ENCODE measurements at regions not wholly inside any gene's neighbourhood (a gene's known extent, or its start where the extent isn't known, plus 50 kb on each side); places are given as distances from the start of the nearest gene placed in this dataset.

DNA sequence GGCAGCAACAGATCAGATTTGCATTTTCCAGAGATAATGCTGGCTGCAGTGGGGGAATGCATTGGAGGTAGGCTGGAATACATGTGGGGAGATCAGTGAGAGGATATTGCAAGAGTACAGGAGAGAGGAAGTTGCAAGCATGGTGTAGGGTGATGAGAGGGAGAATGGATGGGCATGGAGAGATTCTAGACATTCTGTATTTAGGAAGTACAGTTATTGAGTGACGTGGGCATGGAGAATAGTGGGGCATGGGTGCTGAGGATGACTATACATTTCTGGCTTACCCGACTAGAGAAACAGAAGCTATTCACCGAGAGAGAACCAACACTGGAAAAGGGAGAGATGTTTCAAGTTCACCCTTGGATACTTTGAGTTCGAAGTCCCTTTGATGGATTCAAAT, 116.9 kb upstream of the SVIL start:
- intact Hi-C loops (cut with DNase I) = no loop called here
- DNase-seq (ENCODE audit: missing footprints) = no peak
- ATAC-seq = no peak

DNA sequence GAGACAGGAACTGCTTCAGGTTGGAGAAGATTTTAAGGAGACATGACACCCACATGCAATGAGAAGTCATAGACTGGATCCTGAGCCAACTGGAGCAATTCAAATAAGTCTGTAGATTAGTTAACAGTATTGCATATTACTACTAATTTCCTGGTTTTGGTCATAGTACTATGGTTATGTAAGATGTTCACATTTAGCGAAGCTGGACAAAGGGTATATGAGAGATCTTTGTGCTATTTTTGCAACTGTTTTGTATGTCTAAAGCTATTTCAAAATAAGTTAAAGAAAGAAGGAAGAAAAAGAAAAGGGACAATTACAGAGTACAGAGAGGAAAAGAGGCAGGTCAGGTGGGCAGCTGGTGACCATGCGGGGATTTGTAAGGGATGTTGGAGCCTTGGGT, 116.5 kb upstream of the SVIL start:
- intact Hi-C loops (cut with DNase I) = no loop called here
- DNase-seq (ENCODE audit: missing footprints) = no peak
- ATAC-seq = no peak

DNA sequence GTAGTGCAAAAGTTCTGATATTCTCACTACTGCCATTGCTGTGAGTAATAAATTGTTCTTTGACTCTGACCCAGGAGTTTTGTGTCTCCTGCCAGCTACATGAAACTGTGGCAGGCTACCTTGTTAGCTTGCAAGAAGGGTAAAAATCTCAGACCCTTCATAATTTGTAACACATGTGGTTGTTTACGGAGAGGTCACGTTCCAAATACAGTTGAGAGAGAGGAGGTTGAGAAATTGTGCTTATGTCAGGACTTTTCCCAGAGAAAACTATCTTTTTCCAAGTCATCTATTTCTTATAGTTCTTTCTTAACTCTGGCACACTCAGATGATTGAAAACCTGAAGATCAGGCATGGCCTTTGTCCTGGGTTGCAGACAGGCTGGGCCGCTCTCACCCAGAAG, 114.4 kb upstream of the SVIL start:
- ATAC-seq (no peak), DNase-seq (ENCODE audit: missing footprints) (no peak)
- intact Hi-C loops (cut with DNase I) = no loop called here

DNA sequence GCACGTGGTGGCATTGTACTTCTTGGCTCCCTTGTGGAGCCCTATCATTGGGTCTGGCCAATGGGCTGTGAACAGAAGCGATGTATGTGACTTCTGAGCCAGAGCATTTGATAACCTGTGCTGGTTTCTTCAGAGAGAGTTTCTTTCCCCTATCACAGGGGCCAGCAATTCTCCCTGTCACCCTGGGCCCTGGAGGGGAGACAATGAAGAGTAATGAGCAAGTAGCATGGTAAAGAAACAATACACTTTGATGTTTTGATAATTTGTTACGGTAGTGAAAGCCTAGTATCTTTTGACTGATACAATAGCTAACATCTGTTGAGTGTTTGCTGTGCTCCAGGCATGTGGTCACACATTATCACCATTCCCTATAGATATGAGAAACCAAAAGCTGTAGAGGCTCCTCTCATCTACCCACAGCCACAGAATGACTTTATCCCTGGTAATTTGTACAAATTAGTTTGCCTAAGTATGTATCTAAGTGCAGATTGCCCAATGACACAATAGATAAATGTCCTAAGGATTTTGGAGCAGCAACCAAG, 113.4 kb upstream of the SVIL start:
- DNase-seq (ENCODE audit: missing footprints) = no peak
- no peak for ATAC-seq
- intact Hi-C loops (cut with DNase I) = no loop called here

DNA sequence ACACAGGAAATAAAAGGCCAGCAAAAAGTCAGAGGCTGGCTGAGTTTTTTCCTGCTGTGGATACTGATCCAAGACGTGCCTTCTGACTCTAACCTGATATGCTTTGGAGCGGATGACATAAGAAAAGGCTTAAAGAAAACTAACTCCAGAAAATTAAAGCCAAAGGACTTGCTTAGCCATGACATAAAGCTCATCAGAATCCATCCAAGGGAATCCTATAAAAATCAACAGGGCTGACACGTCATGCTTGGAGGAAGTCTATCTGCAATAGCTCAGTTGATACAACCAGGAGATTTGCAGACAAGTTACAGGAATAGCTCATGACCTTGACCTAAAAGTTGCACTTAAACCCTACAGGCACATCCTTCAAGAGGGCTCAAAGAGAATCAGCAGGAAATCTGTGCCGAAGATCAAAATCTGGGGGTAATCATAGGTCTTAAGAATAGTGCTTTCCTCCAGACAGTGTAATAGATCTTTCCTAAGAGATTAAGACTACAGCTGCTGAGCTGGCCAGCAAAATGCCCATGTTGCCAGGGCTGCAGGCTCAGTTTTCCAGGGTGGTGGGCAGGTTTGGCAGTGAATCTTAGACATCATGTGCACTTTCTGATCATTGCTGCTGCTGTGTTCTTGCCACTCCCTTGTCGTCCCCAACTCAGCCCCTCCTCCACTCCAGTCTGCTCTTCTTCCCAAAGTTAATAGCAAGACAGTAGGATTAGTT, 111.5 kb upstream of the SVIL start:
- no peak for ATAC-seq
- DNase-seq (ENCODE audit: missing footprints) = no peak
- intact Hi-C loops (cut with DNase I) = no loop called here

DNA sequence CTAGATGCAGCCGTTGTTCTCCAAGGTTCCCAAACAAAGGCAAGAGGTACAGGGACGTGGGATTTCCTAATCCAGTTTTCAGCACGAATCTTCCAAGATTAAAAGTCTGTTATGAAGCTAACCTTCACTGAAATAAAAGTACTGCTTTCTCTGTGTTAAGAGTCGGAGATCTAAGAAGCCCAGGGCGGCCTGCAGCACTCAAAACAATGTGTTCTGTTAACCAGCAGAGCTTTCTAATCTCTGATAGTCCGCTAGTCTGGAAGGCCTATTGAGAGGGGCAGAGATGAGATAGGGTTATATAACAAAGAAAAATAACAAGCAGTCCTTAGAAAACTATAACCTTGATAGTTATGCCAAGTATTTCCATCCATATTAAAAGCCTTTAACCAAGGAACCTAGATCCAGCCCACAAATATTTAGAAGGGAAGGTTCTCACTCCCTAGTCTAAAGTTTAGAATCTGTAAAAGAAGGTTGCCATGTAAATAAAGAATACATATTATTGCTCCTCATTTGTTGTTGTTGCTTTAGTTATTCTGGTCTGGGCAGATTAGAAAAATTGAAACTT, 106.3 kb upstream of the SVIL start:
- no peak for ATAC-seq
- DNase-seq (ENCODE audit: missing footprints) = no peak
- intact Hi-C loops (cut with DNase I) = no loop called here

DNA sequence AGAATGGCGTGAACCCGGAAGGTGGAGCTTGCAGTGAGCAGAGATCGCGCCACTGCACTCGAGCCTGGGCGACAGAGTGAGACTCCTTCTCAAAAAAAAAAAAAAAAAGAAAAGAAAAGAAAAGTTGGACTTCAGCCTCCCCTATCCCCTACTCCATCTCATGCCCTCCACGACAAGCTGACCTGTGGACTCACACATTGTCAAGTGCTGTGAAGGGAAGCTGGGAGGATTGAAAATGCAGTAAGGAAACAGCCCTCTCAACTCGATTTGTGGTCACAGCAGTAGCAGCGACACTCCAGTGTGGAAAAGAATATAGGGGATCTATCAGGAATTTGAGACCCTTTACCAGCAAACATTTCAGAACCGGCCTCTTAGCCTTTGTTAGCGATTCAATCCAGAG, 103.6 kb upstream of the SVIL start:
- no peak for DNase-seq (ENCODE audit: missing footprints)
- no peak for ATAC-seq
- intact Hi-C loops (cut with DNase I) = loop anchor here (5.0 to 10.0 kb wide), 4 partner anchors 106 to 206 kb away; partner anchors contain the start of gene SVIL

DNA sequence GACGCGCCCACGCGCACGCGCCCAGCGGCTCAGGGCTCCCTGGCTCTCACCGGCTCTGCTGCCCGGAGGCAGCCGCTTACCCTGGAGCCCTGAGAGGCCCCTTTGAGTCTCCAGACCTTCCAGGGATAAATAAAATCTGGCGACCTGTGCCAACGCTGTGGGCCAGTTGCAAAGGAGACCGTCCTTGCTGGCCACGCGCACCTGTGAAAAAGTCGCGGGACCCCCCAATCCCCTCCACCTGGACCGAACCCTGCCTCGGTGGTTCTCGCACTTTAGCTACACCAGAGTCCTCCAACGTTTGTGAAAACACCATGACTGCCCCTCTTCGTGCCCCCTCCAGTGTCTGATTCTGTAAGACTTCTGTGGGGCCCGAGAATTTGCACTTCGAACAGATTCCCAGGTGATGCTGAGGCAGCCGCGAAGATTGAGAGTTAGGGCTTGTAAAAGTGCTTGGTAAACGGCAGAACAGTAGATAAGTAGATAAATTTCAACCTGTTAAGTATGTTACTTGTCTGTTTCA, 102.4 kb upstream of the SVIL start:
- DNase-seq (ENCODE audit: missing footprints) (no peak), ATAC-seq (no peak)
- intact Hi-C loops (cut with DNase I) = loop anchor here (2.0 to 10.0 kb wide), 6 partner anchors 105 to 208 kb away; partner anchors contain the start of gene SVIL

DNA sequence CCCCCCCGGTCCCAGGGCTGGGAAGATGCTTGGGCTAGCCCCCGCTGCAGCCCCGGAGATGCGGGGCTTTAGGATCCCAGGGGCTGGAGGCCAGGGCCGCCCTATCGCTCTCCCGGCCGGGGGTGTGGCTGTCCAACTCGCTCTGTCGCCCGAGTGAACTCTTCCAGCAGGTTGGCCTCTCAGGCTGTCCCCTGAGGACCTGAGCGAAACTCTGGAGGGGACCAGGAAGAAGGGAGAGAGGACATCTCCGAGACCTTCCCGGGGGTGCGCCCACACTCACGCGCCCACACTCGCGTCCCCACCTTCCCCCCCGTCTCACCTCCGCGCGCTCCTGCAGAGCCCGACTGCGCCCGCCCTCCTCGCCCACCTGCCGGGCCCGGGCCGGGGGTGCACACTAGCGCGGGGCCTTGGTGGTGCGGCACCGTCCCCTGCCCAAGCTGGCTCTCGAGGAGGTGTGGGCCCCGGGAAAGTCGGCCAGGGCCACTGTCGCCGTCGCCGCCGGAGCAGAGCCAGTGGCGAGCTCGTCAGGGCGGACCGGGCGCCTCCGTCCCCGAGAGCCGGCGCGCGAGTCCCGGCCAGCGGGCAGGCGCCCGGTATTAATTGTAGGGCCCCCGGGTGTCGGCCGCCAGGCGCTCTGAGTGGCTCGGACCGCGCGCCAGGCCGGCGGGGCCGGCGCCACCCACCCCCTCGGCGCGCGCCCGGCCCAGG, 101.7 kb upstream of the SVIL start:
- DNase-seq (ENCODE audit: missing footprints) (peak; percentile 88), ATAC-seq (peak; percentile 83)
- intact Hi-C loops (cut with DNase I) = loop anchor here (2.0 to 10.0 kb wide), 6 partner anchors 104 to 208 kb away; partner anchors contain the start of gene SVIL

DNA sequence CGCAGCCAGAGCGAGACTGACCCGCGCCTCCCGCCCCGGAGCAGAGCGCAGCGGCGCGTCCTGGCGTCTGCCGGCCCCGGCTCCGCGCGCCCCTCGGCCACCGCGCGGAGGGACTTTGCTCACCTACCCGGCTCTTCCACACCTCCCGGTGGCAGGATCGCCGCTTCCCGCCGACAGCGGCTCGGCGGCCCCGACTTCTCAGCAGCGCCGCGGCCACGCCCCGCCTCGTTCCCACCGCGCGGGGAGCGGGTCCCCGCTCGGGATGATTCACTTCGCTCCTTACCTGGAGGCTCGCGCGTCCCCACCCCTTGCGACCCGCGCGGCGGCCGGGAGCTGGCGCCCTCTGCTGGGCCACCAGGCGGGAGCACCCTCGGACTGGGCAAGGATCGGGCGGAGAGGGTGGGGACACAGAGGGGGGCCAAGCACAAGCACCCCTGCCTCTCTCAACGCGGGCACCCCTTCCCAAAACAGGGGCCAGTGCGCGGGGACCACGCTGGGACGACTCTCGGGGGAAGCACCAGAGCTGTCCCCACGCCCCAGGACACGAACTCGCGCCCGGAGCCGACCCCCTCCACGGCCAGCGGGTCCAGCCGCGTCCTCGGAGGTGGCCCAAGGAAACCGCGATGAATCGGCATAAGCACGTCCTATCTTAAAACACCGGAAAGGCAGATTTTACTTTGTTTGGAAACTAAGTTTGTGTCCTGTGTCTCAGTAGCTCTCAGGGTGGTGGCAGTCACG, 101.0 kb upstream of the SVIL start:
- intact Hi-C loops (cut with DNase I) = loop anchor here (2.0 to 10.0 kb wide), 6 partner anchors 103 to 209 kb away; partner anchors contain the start of gene SVIL

DNA sequence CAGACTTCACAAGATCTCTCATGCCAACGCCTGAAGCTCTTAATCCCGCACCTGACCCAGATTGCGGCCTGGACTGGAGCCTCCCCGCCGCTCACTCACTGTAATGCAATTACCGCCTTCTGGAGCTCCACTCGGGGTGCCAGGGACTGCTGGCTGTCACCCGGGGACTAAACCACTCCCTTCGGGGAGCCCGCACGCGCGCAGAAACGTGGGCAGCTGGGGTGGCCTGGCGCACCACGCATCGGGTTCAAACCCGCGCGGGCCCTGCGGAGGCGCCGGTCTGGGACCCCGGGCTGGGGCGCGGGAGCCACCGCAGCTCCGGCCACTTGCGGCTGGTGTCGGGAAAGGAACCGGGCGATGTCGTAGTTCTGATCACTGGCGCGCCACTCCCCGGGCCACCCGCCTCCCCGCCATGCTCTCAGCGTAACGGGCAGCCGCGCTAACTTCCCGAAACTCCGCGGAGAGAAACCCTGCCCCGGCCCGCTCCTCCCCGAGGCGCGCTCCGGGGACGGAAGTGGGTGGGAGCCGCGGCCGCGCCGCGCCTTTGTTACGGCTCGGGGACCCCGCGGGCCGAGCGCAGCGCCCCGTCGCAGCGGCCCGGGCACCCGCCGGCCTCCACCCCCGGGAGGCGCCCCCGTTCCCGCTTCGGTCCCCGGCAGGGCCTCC, 100.3 kb upstream of the SVIL start:
- DNase-seq (ENCODE audit: missing footprints) (peak; percentile 91), ATAC-seq (peak; percentile 55)
- intact Hi-C loops (cut with DNase I) = loop anchor here (5.0 to 10.0 kb wide), 4 partner anchors 103 to 210 kb away; partner anchors contain the start of gene SVIL

More for the DNA sequence above, 101.0 kb upstream of the SVIL start:
- ATAC-seq (peak; percentile 88), DNase-seq (ENCODE audit: missing footprints) (peak; percentile 94)

DNA sequence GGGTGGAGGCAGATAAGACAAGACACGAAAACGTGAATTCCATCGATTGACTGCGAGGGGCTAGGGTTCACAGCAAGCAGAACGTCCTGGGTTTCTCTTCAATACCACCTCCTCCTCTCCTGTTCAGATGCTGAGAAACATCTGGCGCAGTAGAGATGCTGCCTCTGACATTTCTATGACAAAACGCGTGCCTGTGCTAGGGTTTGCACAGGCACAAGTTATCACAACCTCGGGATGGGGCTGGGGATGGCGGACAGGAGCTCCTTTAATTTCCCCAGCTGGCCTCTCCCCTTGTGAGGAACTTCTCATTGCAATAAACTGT, 99.8 kb upstream of the SVIL start:
- intact Hi-C loops (cut with DNase I) = loop anchor here (10.0 kb wide), 1 partner anchor 210 kb away; no protein-coding TSS in a partner anchor
- ATAC-seq (no peak), DNase-seq (ENCODE audit: missing footprints) (no peak)

DNA sequence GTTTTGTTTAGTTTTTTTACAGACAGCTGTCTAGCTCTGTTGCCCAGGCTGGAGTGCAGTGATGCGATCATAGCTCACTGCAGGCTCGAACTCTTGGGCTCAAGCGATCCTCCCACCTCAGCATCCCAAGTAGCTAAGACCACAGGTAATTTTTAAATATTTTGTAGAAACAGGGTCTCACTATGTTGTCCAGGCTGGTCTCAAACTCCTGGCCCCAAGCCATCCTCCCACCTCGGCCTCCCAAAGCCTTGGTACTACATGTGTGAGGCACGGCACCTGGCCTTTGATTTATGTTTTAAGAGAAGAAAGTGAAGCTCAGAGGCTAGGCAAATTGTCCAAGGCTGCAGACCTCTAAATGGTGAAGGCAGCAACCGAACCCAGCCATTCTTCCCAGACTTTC, 98.6 kb upstream of the SVIL start:
- DNase-seq (ENCODE audit: missing footprints) (no peak), ATAC-seq (no peak)
- intact Hi-C loops (cut with DNase I) = loop anchor here (10.0 kb wide), 1 partner anchor 211 kb away; no protein-coding TSS in a partner anchor

DNA sequence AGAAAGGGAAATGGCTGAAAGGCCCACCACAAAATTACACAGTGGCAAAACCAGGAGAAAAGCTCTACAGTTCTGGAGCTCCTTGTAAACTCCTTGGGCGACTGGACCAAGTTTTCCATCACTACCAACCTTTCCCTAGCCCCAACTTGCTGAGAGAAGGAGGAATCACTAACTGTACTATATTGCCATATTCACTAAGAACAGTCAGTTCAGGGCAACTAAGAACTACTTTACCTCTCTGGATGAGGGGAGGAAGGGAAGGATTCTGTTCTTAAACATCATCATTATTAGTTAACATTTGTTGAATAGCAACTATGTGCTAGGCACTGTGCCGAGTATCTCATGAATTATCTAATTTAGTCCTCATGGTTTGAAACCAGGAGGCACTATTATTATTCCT, 98.1 kb upstream of the SVIL start:
- DNase-seq (ENCODE audit: missing footprints) = no peak
- intact Hi-C loops (cut with DNase I) = loop anchor here (10.0 kb wide), 1 partner anchor 212 kb away; no protein-coding TSS in a partner anchor
- ATAC-seq = no peak

DNA sequence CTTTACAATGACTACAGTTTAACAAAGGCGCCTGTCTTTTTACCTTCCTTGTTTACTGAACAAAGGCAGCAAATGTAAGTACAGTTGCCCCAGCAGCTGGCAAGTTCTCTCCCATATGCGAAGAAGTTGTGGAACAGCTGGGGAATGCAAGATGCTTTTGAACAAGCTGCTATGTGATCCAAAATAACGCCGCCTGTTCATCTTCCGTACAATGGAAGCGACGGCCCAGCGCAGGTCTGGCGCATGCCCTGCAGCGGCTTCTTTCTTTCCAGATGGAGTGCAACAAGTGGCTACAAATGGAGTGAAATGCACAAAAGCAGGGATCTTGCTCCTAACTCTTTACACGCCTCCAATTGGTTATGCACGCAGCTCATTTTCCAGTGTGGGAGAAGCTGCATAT, 97.0 kb upstream of the SVIL start:
- ATAC-seq = no peak
- intact Hi-C loops (cut with DNase I) = loop anchor here (10.0 kb wide), 1 partner anchor 213 kb away; no protein-coding TSS in a partner anchor
- DNase-seq (ENCODE audit: missing footprints) = no peak

DNA sequence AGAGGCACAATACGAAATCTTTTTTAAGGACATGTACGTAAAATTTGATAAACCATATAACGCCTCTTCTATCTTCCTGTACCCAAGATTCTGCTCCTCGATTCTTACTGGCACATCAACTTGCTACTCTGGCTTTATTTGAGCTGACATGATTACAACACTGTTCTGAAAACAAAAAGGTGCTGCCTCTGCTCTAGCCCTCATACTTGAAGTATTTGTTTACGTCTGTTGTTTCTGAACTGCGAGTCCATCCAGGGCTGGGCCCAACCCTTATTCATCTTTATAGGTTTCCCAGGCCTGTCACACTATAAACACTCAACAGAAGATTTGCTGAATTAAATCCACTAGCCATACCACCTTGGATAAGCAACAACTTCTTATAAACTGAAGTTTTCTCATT, 96.2 kb upstream of the SVIL start:
- intact Hi-C loops (cut with DNase I) = loop anchor here (10.0 kb wide), 1 partner anchor 214 kb away; no protein-coding TSS in a partner anchor
- DNase-seq (ENCODE audit: missing footprints) = no peak
- no peak for ATAC-seq

DNA sequence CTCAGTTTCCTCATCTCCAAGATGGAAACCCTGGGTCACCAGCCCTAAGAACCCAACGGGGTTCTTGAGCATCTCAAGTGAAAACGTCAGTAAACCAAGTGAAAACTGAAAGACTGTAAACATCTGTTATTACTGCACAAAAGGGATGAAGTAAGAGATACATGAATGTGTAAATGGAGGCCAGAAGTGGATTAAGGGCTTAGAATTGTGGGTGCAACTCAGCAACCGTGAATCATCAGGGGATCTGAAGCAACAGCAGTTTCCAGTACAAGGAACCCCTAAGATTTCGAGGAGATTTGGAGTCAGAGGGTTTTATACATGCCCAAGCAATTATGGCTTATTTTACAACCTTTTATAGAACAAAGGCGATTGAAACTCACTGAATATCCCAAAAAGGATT, 95.7 kb upstream of the SVIL start:
- no peak for ATAC-seq
- intact Hi-C loops (cut with DNase I) = loop anchor here (10.0 kb wide), 1 partner anchor 214 kb away; no protein-coding TSS in a partner anchor
- DNase-seq (ENCODE audit: missing footprints) = no peak

DNA sequence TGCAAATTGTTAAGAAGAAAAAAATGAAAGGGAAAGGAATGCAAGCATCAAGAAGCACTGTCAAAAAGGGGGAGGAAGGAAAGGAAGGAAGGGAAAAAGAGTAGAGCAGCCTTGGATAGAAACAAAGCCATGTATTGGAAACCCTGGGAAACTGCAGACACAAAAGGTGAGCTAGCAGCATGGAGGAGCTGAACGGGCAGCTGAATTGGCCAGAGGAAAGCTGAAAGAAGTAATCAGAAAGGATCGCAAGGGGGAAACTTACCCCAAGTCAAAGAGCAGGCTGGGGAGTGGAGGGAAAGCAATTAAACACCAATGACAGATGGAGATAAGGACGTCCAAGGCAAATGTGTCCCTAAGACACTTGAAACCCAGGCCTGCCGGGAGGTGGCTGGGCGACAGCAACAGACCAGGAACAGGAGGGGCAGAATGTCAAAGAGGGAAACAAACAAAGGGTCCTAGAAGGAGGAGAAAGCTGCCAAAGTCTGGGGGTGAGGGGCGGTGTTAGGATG, 93.8 kb upstream of the SVIL start:
- ATAC-seq = no peak
- DNase-seq (ENCODE audit: missing footprints) = no peak
- intact Hi-C loops (cut with DNase I) = no loop called here

Measured in Right ventricle myocardium inferior (tissue), 1 donor.